ENCODE measurements at regions not wholly inside any gene's neighbourhood (a gene's known extent, or its start where the extent isn't known, plus 50 kb on each side); places are given as distances from the start of the nearest gene placed in this dataset.

DNA sequence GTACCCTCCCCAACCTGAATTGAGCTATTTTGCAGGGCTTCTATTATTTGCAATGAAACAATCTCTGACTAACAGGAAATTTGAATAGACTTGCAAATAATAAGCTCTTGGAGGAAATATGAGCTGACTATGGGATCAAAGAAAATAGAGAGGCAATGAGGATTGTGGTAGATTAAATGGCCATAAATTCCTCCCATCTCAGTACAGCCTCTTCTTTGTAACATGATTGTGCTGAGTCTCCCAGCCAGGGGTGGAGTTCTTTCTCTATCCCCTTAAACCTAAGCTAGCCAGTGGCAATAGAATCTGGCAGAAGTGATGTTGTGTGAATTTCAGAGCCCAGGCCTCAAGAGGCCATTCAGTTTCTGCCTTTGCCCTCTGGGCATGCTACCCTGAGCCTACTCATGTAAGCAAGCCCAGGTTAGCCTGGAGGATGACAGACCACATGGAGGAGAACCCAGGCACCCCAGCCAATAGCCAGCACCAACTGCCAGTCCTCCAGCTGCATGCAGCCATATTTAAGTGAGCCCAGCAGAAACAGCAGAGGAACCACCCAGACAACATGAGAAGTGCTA lies 86.8 kb upstream of the TP53I11 start:
- TF ChIP-seq, protein P1, sequence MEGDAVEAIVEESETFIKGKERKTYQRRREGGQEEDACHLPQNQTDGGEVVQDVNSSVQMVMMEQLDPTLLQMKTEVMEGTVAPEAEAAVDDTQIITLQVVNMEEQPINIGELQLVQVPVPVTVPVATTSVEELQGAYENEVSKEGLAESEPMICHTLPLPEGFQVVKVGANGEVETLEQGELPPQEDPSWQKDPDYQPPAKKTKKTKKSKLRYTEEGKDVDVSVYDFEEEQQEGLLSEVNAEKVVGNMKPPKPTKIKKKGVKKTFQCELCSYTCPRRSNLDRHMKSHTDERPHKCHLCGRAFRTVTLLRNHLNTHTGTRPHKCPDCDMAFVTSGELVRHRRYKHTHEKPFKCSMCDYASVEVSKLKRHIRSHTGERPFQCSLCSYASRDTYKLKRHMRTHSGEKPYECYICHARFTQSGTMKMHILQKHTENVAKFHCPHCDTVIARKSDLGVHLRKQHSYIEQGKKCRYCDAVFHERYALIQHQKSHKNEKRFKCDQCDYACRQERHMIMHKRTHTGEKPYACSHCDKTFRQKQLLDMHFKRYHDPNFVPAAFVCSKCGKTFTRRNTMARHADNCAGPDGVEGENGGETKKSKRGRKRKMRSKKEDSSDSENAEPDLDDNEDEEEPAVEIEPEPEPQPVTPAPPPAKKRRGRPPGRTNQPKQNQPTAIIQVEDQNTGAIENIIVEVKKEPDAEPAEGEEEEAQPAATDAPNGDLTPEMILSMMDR (IDR thresholded peaks at IDR 0.05), result no peak
- TF ChIP-seq POLR2A (IDR thresholded peaks at IDR 0.05) (no peak), EP300 (IDR thresholded peaks at IDR 0.05; ENCODE audit: low read depth) (no peak), POLR2AphosphoS5 (IDR thresholded peaks at IDR 0.05) (no peak)
